PC-9 (cell line): ENCODE measurements at regions not wholly inside any gene's neighbourhood (a gene's known extent, or its start where the extent isn't known, plus 50 kb on each side); places are given as distances from the start of the nearest gene placed in this dataset.

Experiments
- EZH2 ChIP-seq: fragments of 200-600 bp; sonication (generic); IDR thresholded peaks from 2 replicates; pipeline ENCODE4 v1.8.0; 2017; ENCODE audit warnings: antibody characterized with exemption, low read depth
- TF ChIP-seq, protein P1 (sequence below): fragments of 200-600 bp; sonication (generic); conservative IDR thresholded peaks from 2 replicates; pipeline ENCODE4 v1.6.1; 2017; ENCODE audit warnings: mixed run types, antibody characterized with exemption, mild to moderate bottlenecking, moderate library complexity

DNA sequence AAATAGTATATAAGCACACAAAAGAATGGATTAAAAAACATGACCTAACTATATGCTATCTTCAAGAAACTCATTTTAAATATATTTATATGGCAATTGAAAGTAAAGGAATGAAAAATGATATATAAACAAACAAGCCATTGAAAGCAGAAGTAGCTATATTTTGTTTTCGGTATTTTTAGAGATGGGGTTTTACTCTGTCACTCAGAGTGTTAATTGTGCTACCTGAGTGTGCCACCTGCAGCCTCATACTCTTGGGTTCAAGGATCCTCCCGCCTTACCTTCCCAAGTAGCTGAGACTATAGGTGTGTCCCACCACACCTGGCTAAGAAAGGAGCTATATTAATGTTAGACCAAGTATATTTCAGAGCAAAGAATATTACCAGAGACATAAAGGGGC, 624.1 kb downstream of the BUD13 start:
- TF ChIP-seq, protein P1, sequence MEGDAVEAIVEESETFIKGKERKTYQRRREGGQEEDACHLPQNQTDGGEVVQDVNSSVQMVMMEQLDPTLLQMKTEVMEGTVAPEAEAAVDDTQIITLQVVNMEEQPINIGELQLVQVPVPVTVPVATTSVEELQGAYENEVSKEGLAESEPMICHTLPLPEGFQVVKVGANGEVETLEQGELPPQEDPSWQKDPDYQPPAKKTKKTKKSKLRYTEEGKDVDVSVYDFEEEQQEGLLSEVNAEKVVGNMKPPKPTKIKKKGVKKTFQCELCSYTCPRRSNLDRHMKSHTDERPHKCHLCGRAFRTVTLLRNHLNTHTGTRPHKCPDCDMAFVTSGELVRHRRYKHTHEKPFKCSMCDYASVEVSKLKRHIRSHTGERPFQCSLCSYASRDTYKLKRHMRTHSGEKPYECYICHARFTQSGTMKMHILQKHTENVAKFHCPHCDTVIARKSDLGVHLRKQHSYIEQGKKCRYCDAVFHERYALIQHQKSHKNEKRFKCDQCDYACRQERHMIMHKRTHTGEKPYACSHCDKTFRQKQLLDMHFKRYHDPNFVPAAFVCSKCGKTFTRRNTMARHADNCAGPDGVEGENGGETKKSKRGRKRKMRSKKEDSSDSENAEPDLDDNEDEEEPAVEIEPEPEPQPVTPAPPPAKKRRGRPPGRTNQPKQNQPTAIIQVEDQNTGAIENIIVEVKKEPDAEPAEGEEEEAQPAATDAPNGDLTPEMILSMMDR = no peak
- TF ChIP-seq EZH2 = no peak
